WI38 (cell line): ENCODE measurements at regions not wholly inside any gene's neighbourhood (a gene's known extent, or its start where the extent isn't known, plus 50 kb on each side); places are given as distances from the start of the nearest gene placed in this dataset.

Source experiments
- H3K4me3 ChIP-seq: 2 replicates; pipeline ENCODE4 v1.5.1; 2011; ENCODE audit warnings: low read depth, mild to moderate bottlenecking, control low read depth, low read length
- CTCF ChIP-seq: IDR thresholded peaks from 2 replicates; pipeline ENCODE4 v1.5.1; 2012; ENCODE audit warnings: low read depth, mild to moderate bottlenecking, control low read depth, low read length

GRCh38 chr4:129561886-129562671, 466.1 kb downstream of the C4orf33 start:
- H3K4me3 ChIP-seq = no peak overlapping the region
- TF ChIP-seq CTCF = no peak

GRCh38 chr4:129565214-129565613, 469.3 kb downstream of the C4orf33 start:
- no peak overlapping the region for H3K4me3 ChIP-seq
- TF ChIP-seq CTCF = no peak

GRCh38 chr4:129570326-129570725, 474.4 kb downstream of the C4orf33 start:
- H3K4me3 ChIP-seq = no peak overlapping the region
- TF ChIP-seq CTCF = no peak

GRCh38 chr4:129578336-129578735, 482.4 kb downstream of the C4orf33 start:
- no peak for TF ChIP-seq CTCF
- H3K4me3 ChIP-seq = no peak overlapping the region

GRCh38 chr4:129581305-129581704, 485.4 kb downstream of the C4orf33 start:
- no peak overlapping the region for H3K4me3 ChIP-seq
- no peak for TF ChIP-seq CTCF

GRCh38 chr4:129583868-129584267, 487.9 kb downstream of the C4orf33 start:
- no peak for TF ChIP-seq CTCF
- H3K4me3 ChIP-seq = no peak overlapping the region

- H3K4me3 ChIP-seq = no peak overlapping the region
- TF ChIP-seq CTCF = no peak
Observed at GRCh38 chr4:129598582-129598981, 502.6 kb downstream of the C4orf33 start.
